Left forelimb (tissue), 1 donor: ENCODE measurements at regions not wholly inside any gene's neighbourhood (a gene's known extent, or its start where the extent isn't known, plus 50 kb on each side); places are given as distances from the start of the nearest gene placed in this dataset.

Source experiments
- DNase-seq: peaks from one replicate; pipeline ENCODE4 v3.0.0-alpha.2; 2018; ENCODE audit warnings: low spot score

DNA sequence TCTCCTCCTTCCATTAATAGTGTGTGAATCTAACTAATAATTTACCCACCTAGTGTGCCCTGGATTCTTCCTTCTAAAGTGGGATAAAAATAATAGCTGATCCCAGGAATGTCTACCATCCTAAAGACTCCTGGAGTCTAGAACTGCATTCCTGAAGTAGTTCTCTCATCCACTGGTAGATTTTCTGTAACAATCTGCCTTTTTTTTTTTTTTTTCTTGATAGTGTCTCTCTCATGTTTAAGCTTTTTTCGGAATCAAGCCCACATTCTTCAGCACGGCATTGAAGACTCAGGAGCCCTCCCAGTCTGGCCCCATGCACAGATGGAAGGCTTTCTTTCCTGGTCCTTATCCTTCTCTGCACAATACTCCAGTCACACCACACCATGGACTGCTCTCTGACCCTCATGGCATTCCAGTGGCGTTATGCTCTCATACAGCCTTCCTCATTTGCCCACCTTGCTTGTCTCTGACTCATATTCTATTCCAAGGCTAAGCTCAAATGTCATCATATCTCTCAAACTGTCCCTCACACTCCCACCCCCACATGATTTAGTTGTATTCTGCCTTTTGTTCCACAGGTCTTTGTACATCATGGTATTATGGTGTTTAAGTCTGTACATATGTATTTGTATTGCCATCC lies 68.7 kb upstream of the FRY start:
- no peak for DNase-seq

GRCh38 chr13:31963631-31964030 lies 67.9 kb upstream of the FRY start:
- DNase-seq, result no peak

DNA sequence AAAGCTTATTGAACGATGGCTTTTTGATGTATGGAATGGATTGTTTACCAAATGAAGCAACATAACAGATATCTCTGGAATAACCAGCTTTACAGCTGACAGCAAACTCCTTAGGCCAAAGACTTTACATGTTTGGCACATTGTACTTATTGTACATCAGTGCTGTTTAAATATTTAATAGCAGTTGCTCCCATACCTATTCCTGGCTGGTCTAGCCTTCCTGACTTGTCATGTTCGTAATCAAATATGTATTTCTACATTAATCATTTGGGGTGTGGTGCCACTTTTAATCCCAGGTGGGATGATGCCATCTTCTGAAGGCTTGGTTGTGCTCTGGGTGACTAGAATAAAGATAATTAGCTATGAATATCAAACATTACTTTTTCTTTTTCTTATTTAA lies 67.4 kb upstream of the FRY start:
- no peak for DNase-seq

GRCh38 chr13:31965361-31966066 lies 66.1 kb upstream of the FRY start:
- DNase-seq, result no peak

GRCh38 chr13:31967155-31967554 lies 64.4 kb upstream of the FRY start:
- DNase-seq, result no peak

GRCh38 chr13:31968473-31968872 lies 63.1 kb upstream of the FRY start:
- no peak for DNase-seq

GRCh38 chr13:31970231-31970930 lies 61.2 kb upstream of the FRY start:
- no peak for DNase-seq

- no peak for DNase-seq
These were observed 59.1 kb upstream of the FRY start for GRCh38 chr13:31972453-31972852.

DNA sequence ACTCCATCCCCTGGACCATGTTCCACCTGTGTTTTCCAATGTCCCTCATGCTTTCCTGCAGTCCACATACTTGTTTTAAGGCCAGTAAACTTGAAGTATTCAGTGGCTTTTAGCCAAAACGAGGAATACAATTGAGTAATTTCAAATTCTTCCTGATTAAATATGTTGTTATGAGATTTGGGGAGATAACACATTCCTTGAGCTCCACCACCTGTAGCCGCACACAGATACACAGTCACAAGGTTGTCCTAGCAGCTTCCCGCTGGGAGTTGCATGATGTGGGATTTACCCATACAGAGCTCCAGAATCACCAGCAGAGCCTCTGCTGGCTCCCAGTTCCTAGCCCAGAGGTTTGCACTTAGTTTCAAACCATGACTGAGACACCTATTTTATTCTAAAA lies 53.6 kb upstream of the FRY start:
- no peak for DNase-seq

DNA sequence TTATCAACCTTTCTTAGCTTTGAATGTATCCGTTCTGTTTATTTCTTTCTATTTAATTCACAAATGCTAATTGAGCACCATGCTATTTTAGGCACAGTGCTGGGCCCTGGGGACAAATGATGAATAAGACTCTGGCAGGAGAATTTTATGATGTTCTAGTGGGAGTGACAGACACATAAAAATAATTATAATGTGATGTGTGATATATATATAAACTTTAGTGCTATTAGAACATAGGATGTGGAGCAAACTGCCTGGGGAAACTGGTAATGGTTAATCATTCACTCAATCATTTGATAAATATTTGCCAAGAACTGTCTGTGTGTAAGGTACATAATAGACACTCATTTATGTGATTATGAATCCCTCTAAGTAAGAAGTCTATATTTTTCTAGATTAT lies 50.7 kb upstream of the FRY start:
- DNase-seq, result no peak
